Astrocyte of the hippocampus (primary cell): ENCODE measurements at regions not wholly inside any gene's neighbourhood (a gene's known extent, or its start where the extent isn't known, plus 50 kb on each side); places are given as distances from the start of the nearest gene placed in this dataset.
"Not testable (repeated sequence)": the region's sequence is repeated elsewhere in the genome, so short reads cannot be mapped to it uniquely, and the experiment has no call there.

Experiments
- DNase-seq: peaks from one replicate; pipeline ENCODE4 v3.0.0; 2011; ENCODE audit warnings: low read depth, low spot score

DNA sequence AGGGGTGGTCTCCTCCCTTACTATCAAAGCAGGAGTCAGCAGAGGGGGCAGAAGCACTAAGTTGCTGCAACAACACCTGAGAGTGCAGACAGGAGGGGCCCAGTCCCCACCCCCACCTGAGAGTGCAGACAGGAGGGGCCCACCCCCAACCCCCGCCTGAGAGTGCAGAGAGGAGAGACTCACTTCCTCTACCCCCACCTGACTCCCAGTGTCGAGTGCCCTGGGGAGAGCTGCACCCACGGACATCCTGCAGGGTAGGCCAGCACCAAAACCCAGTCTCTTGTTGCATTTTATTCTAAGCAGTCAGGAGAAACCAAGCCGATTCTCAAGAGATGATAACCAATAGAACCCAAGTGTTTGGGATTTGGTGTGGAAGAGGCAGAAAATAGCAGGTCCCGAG lies 78.4 kb downstream of the NAPG start:
- DNase-seq, result no peak

DNA sequence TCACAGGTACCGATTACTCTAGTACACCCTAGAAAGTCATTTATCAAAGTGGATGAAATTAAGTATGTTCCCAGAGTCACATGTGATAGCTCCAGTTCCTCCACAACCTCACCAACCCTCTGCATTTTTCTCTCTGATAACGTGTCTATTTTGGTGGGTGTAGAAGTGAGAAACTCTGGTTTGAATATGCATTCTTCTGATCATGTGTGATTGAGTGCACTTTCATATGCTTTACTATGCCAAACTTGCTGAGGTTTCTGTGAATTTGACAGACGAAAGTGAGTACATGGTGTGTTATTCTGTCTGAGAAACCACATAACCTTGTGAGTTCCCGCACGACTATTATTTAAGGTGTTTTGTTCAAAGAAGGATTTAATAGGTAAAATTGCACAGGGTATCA lies 81.1 kb downstream of the NAPG start:
- DNase-seq, result not testable (repeated sequence)

DNA sequence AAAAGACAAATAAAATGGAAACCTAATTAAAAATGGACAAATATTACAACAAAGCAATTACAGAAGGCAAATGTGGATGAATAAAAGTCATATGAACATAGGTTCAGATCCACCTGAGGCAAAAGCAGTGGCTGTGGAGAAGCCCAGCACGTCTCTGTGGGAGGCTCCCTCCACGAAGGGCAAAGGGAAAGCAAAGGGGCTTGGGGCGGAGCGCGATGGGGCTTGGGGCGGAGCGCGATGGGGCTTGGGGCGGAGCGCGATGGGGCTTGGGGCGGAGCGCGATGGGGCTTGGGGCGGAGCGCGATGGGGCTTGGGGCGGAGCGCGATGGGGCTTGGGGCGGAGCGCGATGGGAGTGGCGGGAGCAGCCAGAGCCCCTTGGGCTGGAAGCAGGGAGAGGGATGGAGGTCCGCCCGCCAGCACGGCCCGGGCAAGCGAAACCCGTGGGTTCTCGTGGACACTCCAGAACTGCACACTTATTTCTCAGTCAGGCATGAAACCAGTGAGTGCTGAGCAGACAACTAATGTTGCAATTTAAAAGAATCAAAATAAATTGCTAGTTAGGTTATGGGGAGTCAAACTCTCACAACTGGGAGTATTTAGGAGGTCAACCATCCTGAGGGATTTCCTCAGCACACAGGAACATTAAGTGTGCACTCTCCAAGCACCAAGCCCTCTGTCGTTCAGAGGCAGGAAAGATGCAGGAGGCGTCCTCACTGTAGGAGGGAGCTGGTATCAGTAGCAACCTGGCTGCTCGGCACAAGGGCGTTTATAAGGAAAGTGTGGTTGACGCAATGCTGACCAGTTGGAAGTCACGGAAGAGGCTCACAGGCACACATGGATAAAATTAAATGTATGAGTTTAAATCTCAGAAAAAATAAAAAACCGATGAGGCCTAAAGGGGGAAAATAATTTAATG lies 81.8 kb downstream of the NAPG start:
- not testable (repeated sequence) for DNase-seq

DNA sequence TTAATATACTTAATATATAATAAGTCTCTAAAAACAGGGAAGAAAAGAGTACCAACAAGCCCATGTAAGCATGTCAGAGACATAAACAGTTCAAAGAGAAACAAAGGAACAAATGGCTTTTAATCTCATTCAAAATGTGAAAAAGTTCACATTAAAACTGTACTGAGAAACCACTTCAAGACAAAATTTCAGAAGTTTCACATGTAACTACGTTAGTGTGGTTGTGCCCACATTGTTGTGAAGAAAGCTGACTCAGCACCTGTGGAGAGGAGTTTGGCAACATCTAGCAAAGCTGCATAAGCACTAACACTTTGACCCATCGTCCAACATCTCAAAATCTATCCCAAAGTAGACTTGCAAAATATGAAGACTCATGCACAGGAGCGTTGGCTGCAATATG lies 82.6 kb downstream of the NAPG start:
- DNase-seq, result not testable (repeated sequence)

DNA sequence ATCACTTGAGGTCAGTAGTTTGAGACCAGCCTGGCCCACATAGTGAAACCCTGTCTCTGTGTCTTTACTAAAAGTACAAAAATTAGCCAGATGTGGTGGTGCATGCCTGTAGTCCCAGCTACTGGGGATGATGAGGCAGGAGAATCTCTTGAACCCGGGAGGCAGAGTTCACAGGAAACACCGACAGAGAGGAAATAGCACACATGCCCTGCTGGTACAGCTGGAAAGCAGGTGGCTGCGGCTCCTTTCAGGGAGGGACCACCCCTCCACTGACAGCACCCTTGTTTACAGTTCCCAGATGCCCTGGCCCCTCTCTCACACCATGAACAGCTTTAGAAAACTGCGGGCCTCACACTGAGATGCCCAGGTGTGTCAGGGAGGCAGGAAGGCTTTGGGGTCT lies 83.2 kb downstream of the NAPG start:
- not testable (repeated sequence) for DNase-seq

DNA sequence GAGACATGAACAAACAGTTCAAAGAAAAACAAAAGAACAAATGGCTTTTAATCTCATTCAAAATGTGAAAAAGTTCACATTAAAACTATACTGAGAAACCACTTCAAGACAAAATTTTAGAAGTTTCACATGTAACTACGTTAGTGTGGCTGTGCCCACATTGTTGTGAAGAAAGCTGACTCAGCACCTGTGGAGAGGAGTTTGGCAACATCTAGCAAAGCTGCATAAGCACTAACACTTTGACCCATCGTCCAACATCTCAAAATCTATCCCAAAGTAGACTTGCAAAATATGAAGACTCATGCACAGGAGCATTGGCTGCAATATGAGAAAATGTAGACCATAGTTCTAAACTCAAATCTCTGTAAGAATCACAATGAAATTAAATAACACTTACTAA lies 87.4 kb downstream of the NAPG start:
- DNase-seq, result not testable (repeated sequence)

DNA sequence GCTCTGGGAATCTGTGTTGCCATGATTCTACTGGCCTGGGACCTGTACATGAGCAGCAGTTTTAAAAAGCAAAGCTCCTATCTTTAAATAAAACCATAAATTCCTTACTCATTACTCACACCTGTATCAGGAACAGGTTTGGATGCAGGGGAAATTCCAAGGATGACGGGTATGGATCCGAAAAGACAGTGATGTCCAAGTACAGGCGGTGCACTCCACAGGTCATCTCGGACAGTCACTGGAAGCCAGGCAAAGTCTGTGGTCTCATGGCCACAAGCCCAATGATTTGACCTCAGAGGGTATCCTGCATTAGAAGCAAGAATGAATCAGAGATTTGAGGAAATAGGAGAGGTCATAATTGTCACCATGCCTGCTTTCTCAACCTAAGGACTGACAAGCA lies 90.9 kb downstream of the NAPG start:
- peak; percentile 11 for DNase-seq

DNA sequence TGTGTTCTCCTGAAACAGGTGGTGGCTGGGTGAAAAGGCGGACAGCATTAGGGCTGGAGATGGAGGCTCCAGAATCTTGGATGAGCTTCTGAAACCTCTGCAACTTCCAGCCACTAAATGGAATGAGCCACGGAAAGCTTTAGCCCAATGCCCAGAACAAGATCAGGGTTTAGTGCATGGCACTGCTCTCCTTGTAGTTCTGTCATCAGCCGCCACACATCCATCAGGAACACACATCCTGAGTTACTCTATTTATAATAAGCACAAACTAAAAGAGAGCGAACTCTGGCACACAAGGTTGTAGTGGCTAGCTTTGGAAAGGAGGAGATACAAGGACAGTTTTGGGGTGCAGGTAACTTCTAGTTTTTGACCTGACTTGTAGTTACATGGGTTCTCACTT lies 93.0 kb downstream of the NAPG start:
- DNase-seq, result not testable (repeated sequence)

DNA sequence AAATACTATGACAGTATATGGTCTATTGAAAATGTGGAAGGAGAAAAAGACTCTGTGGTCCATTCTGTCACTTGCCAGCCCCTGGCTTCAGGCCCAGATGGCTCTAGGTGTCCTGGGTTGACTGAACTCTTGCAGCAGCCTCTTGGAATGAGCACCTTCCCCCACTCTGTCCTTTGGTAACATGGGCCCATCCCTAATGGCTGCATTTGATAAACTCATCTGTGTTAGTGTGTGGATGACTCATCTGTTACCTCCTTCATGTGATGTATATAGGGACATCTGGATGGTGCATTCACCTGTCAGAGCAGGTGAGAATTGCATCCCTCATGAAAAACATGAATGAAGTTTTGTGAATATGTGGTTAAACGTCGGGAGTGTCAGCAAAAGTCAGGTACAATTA lies 93.5 kb downstream of the NAPG start:
- DNase-seq, result not testable (repeated sequence)

DNA sequence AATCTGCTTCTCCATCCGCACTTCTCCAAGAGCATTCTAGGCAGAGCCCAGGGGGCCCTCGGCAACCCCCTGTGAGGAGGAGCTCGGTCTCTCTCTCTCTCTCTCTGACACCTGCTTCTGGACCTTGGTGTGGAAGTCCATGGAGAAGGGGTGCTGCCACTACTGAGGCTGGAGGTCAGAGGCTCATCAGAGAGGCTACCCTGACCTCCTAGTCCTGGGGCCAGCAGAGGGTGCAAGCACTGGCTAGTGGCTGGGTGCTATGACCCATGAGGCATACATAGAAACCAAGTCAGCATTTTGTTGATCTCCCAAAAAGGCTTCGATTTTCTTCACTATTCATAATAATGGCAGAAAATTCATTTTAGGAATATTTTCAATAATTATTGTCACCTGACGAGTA lies 94.0 kb downstream of the NAPG start:
- not testable (repeated sequence) for DNase-seq
